ENCODE measurements at regions not wholly inside any gene's neighbourhood (a gene's known extent, or its start where the extent isn't known, plus 50 kb on each side); places are given as distances from the start of the nearest gene placed in this dataset.

- Histone ChIP-seq H2BK12ac (ENCODE audit: low read length) (no peak overlapping the region), H2BK120ac (ENCODE audit: insufficient read depth, low read length, poor library complexity) (no peak overlapping the region), H4K8ac (ENCODE audit: low read depth, low read length) (no peak overlapping the region), H3K79me1 (ENCODE audit: low read length) (no peaks in the 10 kb centered on the region), H3K27me3 (ENCODE audit: insufficient read depth, low read length) (no peaks in the 10 kb centered on the region), H3K27ac (ENCODE audit: low read depth, low read length) (no peak overlapping the region), H3K36me3 (ENCODE audit: control insufficient read depth in 1 of 2, insufficient read depth in 2 of 2, low read length in 2 of 2) (no peaks in the 10 kb centered on the region), H3K18ac (ENCODE audit: low read length) (no peak overlapping the region), H3K4ac (ENCODE audit: low read depth, low read length) (no peak overlapping the region), H3K79me2 (ENCODE audit: control insufficient read depth, insufficient read depth, low read length, poor library complexity) (no peaks in the 10 kb centered on the region), H3K14ac (ENCODE audit: low read length) (no peak overlapping the region), H3K4me3 (ENCODE audit: low read depth, low read length) (no peak overlapping the region), H3K4me2 (ENCODE audit: low read length) (no peak overlapping the region), H2AFZ (ENCODE audit: insufficient read depth, low read length, poor library complexity) (no peak overlapping the region), H3K23ac (ENCODE audit: low read length) (no peak overlapping the region), H3K4me1 (ENCODE audit: control insufficient read depth in 1 of 2, insufficient read depth in 2 of 2, low read length in 2 of 2) (no peaks in the 10 kb centered on the region), H2AK5ac (ENCODE audit: low read length) (no peak overlapping the region), H3K9me3 (ENCODE audit: insufficient read depth, low read depth, low read length) (no peaks in the 10 kb centered on the region), H4K91ac (ENCODE audit: low read depth, low read length) (no peak overlapping the region), H2BK5ac (ENCODE audit: low read depth, low read length, poor library complexity) (no peak overlapping the region), H3K9ac (ENCODE audit: low read length) (no peak overlapping the region), H4K12ac (ENCODE audit: low read depth, low read length) (no peak overlapping the region)
- no CpG with 5 or more reads among the region's 1 CpG for WGBS (ENCODE audit: extremely low coverage, insufficient coverage, insufficient read length)
- no peak for DNase-seq
These were observed 179.6 kb upstream of the CXorf51A start for GRCh38 chrX:146994163-146994562.

DNA sequence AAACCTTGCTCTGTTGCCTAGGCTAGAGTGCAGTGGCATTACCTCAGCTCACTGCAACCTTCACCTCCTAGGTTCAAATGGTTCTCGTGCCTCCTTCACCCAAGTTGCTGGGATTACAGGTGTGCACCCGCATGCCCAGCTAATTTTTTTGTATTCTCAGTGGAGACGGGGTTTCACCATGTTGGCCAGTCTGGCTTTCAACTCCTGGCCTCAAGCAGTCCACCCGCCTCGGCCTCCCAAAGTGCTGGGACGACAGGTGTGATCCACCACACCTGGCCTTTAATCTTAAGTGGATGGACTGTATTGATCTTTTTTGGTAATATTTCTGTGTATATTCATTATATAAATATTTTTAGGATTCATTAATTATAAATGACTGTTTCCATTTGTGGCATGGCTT, 158.7 kb upstream of the CXorf51A start:
- Histone ChIP-seq H4K8ac (ENCODE audit: low read depth, low read length) (no peak overlapping the region), H3K4ac (ENCODE audit: low read depth, low read length) (no peak overlapping the region), H3K27me3 (ENCODE audit: insufficient read depth, low read length) (no peaks in the 10 kb centered on the region), H3K9me3 (ENCODE audit: insufficient read depth, low read depth, low read length) (no peaks in the 10 kb centered on the region), H4K91ac (ENCODE audit: low read depth, low read length) (no peak overlapping the region), H3K36me3 (ENCODE audit: control insufficient read depth in 1 of 2, insufficient read depth in 2 of 2, low read length in 2 of 2) (no peaks in the 10 kb centered on the region), H3K14ac (ENCODE audit: low read length) (no peak overlapping the region), H4K12ac (ENCODE audit: low read depth, low read length) (no peak overlapping the region), H2AFZ (ENCODE audit: insufficient read depth, low read length, poor library complexity) (no peak overlapping the region), H3K79me2 (ENCODE audit: control insufficient read depth, insufficient read depth, low read length, poor library complexity) (no peaks in the 10 kb centered on the region), H3K4me1 (ENCODE audit: control insufficient read depth in 1 of 2, insufficient read depth in 2 of 2, low read length in 2 of 2) (no peaks in the 10 kb centered on the region), H3K4me3 (ENCODE audit: low read depth, low read length) (no peak overlapping the region), H2BK5ac (ENCODE audit: low read depth, low read length, poor library complexity) (no peak overlapping the region), H3K23ac (ENCODE audit: low read length) (no peak overlapping the region), H3K18ac (ENCODE audit: low read length) (no peak overlapping the region), H2BK120ac (ENCODE audit: insufficient read depth, low read length, poor library complexity) (no peak overlapping the region), H3K79me1 (ENCODE audit: low read length) (no peaks in the 10 kb centered on the region), H3K4me2 (ENCODE audit: low read length) (no peak overlapping the region), H2AK5ac (ENCODE audit: low read length) (no peak overlapping the region), H3K27ac (ENCODE audit: low read depth, low read length) (no peak overlapping the region), H2BK12ac (ENCODE audit: low read length) (no peak overlapping the region), H3K9ac (ENCODE audit: low read length) (no peak overlapping the region)
- no CpG with 5 or more reads among the region's 6 CpGs for WGBS (ENCODE audit: extremely low coverage, insufficient coverage, insufficient read length)
- no peak for DNase-seq

DNA sequence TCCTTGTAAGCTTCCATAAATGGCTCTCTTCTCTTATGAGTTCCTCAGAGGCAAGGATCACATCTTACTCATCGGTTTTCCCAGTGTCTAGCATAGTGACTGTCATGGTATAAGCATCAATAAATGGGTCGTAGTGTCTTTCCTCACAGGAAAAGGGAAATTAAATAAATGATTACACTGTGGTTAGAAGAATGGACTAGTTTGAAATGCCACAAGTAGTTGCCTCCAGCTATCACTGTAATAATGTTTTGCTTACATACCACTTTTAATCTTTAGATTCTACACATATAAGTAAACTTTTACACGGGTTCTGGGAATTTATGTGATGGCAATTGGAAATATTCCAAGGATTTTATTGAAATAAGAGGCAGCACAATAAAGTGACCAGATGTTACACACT, 152.8 kb upstream of the CXorf51A start:
- Histone ChIP-seq H3K4me1 (ENCODE audit: control insufficient read depth in 1 of 2, insufficient read depth in 2 of 2, low read length in 2 of 2) (no peaks in the 10 kb centered on the region), H3K4ac (ENCODE audit: low read depth, low read length) (no peak overlapping the region), H3K4me3 (ENCODE audit: low read depth, low read length) (no peak overlapping the region), H3K23ac (ENCODE audit: low read length) (no peak overlapping the region), H4K12ac (ENCODE audit: low read depth, low read length) (no peak overlapping the region), H2BK120ac (ENCODE audit: insufficient read depth, low read length, poor library complexity) (no peak overlapping the region), H3K27me3 (ENCODE audit: insufficient read depth, low read length) (no peaks in the 10 kb centered on the region), H4K91ac (ENCODE audit: low read depth, low read length) (no peak overlapping the region), H2BK5ac (ENCODE audit: low read depth, low read length, poor library complexity) (no peak overlapping the region), H4K8ac (ENCODE audit: low read depth, low read length) (no peak overlapping the region), H3K18ac (ENCODE audit: low read length) (no peak overlapping the region), H2AK5ac (ENCODE audit: low read length) (no peak overlapping the region), H3K36me3 (ENCODE audit: control insufficient read depth in 1 of 2, insufficient read depth in 2 of 2, low read length in 2 of 2) (no peaks in the 10 kb centered on the region), H3K9ac (ENCODE audit: low read length) (no peak overlapping the region), H3K79me1 (ENCODE audit: low read length) (no peaks in the 10 kb centered on the region), H3K4me2 (ENCODE audit: low read length) (no peak overlapping the region), H2BK12ac (ENCODE audit: low read length) (no peak overlapping the region), H3K27ac (ENCODE audit: low read depth, low read length) (no peak overlapping the region), H2AFZ (ENCODE audit: insufficient read depth, low read length, poor library complexity) (no peak overlapping the region), H3K9me3 (ENCODE audit: insufficient read depth, low read depth, low read length) (no peaks in the 10 kb centered on the region), H3K14ac (ENCODE audit: low read length) (no peak overlapping the region), H3K79me2 (ENCODE audit: control insufficient read depth, insufficient read depth, low read length, poor library complexity) (no peaks in the 10 kb centered on the region)
- WGBS (ENCODE audit: extremely low coverage, insufficient coverage, insufficient read length), result no CpG with 5 or more reads among the region's 3 CpGs
- DNase-seq, result no peak

DNA sequence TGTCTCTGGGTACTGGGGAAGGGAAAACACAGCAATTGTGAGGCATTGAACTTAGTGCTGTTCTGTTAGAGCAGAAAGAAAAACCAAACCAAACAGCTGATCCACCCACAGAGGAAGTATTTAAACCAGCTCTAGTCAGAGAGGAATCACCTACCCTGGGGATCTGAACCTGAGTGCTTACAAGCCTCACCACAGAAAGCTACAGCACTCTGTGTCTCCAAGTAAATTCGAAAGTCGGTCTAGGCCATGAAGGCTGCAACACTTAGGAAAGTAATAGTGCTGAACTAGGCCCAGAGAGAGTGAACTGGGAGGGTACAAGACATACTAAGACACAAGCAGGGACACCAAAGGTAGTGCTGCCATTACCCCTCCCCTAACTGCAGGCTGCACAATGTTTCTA, 142.2 kb upstream of the CXorf51A start:
- Histone ChIP-seq H3K14ac (ENCODE audit: low read length) (no peak overlapping the region), H2AFZ (ENCODE audit: insufficient read depth, low read length, poor library complexity) (no peak overlapping the region), H2BK120ac (ENCODE audit: insufficient read depth, low read length, poor library complexity) (no peak overlapping the region), H3K9me3 (ENCODE audit: insufficient read depth, low read depth, low read length) (no peaks in the 10 kb centered on the region), H3K4me3 (ENCODE audit: low read depth, low read length) (no peak overlapping the region), H3K4me1 (ENCODE audit: control insufficient read depth in 1 of 2, insufficient read depth in 2 of 2, low read length in 2 of 2) (no peaks in the 10 kb centered on the region), H2AK5ac (ENCODE audit: low read length) (no peak overlapping the region), H3K18ac (ENCODE audit: low read length) (no peak overlapping the region), H4K8ac (ENCODE audit: low read depth, low read length) (no peak overlapping the region), H4K91ac (ENCODE audit: low read depth, low read length) (no peak overlapping the region), H3K36me3 (ENCODE audit: control insufficient read depth in 1 of 2, insufficient read depth in 2 of 2, low read length in 2 of 2) (no peaks in the 10 kb centered on the region), H3K27ac (ENCODE audit: low read depth, low read length) (no peak overlapping the region), H3K23ac (ENCODE audit: low read length) (no peak overlapping the region), H3K27me3 (ENCODE audit: insufficient read depth, low read length) (no peaks in the 10 kb centered on the region), H4K12ac (ENCODE audit: low read depth, low read length) (no peak overlapping the region), H3K9ac (ENCODE audit: low read length) (no peak overlapping the region), H3K79me1 (ENCODE audit: low read length) (no peaks in the 10 kb centered on the region), H2BK12ac (ENCODE audit: low read length) (no peak overlapping the region), H2BK5ac (ENCODE audit: low read depth, low read length, poor library complexity) (no peak overlapping the region), H3K4ac (ENCODE audit: low read depth, low read length) (no peak overlapping the region), H3K79me2 (ENCODE audit: control insufficient read depth, insufficient read depth, low read length, poor library complexity) (no peaks in the 10 kb centered on the region), H3K4me2 (ENCODE audit: low read length) (no peak overlapping the region)
- DNase-seq, result no peak
- no CpG with 5 or more reads among the region's 2 CpGs for WGBS (ENCODE audit: extremely low coverage, insufficient coverage, insufficient read length)
